ENCODE measurements at regions not wholly inside any gene's neighbourhood (a gene's known extent, or its start where the extent isn't known, plus 50 kb on each side); places are given as distances from the start of the nearest gene placed in this dataset.

GRCh38 chr1:157368363-157368762, 184.0 kb downstream of the FCRL5 start:
- TF ChIP-seq PPARA (CRISPR knock-in tag; IDR thresholded peaks at IDR 0.05; ENCODE audit: borderline replicate concordance) = no peak
- TF ChIP-seq CSDC2 (CRISPR knock-in tag; IDR thresholded peaks at IDR 0.05) = no peak
- TF ChIP-seq ISL1 (CRISPR knock-in tag; IDR thresholded peaks at IDR 0.05) = no peak
- no peak for TF ChIP-seq CREB5 (CRISPR knock-in tag; IDR thresholded peaks at IDR 0.05; ENCODE audit: low read depth)
- no peak for TF ChIP-seq RARB (CRISPR knock-in tag; IDR thresholded peaks at IDR 0.05)
- no peak for TF ChIP-seq TCF4 (CRISPR knock-in tag; IDR thresholded peaks at IDR 0.05; ENCODE audit: borderline replicate concordance)
- no peak for ATAC-seq

- no peak for ATAC-seq
- TF ChIP-seq ZC3H10 (CRISPR knock-in tag; IDR thresholded peaks at IDR 0.05) (no peak), POU6F1 (CRISPR knock-in tag; IDR thresholded peaks at IDR 0.05; ENCODE audit: borderline replicate concordance, low read depth) (no peak), ESRRG (CRISPR knock-in tag; IDR thresholded peaks at IDR 0.05) (no peak), ZFP30 (CRISPR knock-in tag; IDR thresholded peaks at IDR 0.05) (no peak), ISL1 (CRISPR knock-in tag; IDR thresholded peaks at IDR 0.05) (no peak), SNAI2 (CRISPR knock-in tag; IDR thresholded peaks at IDR 0.05) (no peak), TSHZ2 (CRISPR knock-in tag; IDR thresholded peaks at IDR 0.05) (no peak), OSR1 (CRISPR knock-in tag; IDR thresholded peaks at IDR 0.05) (no peak), ZNF565 (CRISPR knock-in tag; conservative IDR thresholded peaks at IDR 0.05; ENCODE audit: low read depth) (no peak), CSRNP3 (CRISPR knock-in tag; IDR thresholded peaks at IDR 0.05) (no peak), GLIS3 (CRISPR knock-in tag; IDR thresholded peaks at IDR 0.05) (no peak)
These were observed 184.4 kb downstream of the FCRL5 start for GRCh38 chr1:157367870-157368269.

GRCh38 chr1:157367091-157367739, 185.1 kb downstream of the FCRL5 start:
- ATAC-seq = no peak

More at GRCh38 chr1:157367091-157367739, 185.1 kb downstream of the FCRL5 start:
- TF ChIP-seq ZFP3 (CRISPR knock-in tag; IDR thresholded peaks at IDR 0.05) = no peak
- no peak for TF ChIP-seq OSR1 (CRISPR knock-in tag; IDR thresholded peaks at IDR 0.05)
- no peak for TF ChIP-seq PATZ1 (CRISPR knock-in tag; IDR thresholded peaks at IDR 0.05; ENCODE audit: borderline replicate concordance)
- TF ChIP-seq TCF4 (CRISPR knock-in tag; IDR thresholded peaks at IDR 0.05; ENCODE audit: borderline replicate concordance) = no peak
- no peak for TF ChIP-seq ZNF70 (CRISPR knock-in tag; IDR thresholded peaks at IDR 0.05)
- no peak for TF ChIP-seq ZNF565 (CRISPR knock-in tag; conservative IDR thresholded peaks at IDR 0.05; ENCODE audit: low read depth)
- no peak for TF ChIP-seq ZC3H10 (CRISPR knock-in tag; IDR thresholded peaks at IDR 0.05)
- no peak for TF ChIP-seq SNAI2 (CRISPR knock-in tag; IDR thresholded peaks at IDR 0.05)
- no peak for TF ChIP-seq ARNTL (CRISPR knock-in tag; IDR thresholded peaks at IDR 0.05; ENCODE audit: borderline replicate concordance, low read depth)
- no peak for TF ChIP-seq ESRRG (CRISPR knock-in tag; IDR thresholded peaks at IDR 0.05)
- no peak for TF ChIP-seq ISL1 (CRISPR knock-in tag; IDR thresholded peaks at IDR 0.05)
- no peak for TF ChIP-seq ZNF8 (CRISPR knock-in tag; IDR thresholded peaks at IDR 0.05)

Data from SK-N-SH treated with all-trans-retinoic acid at 6 μM for 48 hours (cell line).